Activated T-helper 17 cell treated with anti-CD3 and anti-CD28 coated beads, Interleukin-2, amount 50 U/mL, for 72 hours (primary cell): ENCODE measurements at regions not wholly inside any gene's neighbourhood (a gene's known extent, or its start where the extent isn't known, plus 50 kb on each side); places are given as distances from the start of the nearest gene placed in this dataset.

Experiments used
- ATAC-seq: fragments of 150-1000 bp; cut with Tn5 transposase; replicated peaks from 2 replicates; pipeline ENCODE4 v1.10.0; 2021; ENCODE audit warnings: mild to moderate bottlenecking, moderate library complexity
- H3K27ac Mint-ChIP-seq: one replicate; pipeline ENCODE4 v1.8.0; 2022; ENCODE audit warnings: mixed read lengths
- H3K27me3 Mint-ChIP-seq: one replicate; pipeline ENCODE4 v1.8.0; 2022; ENCODE audit warnings: mixed read lengths
- H3K36me3 Mint-ChIP-seq: one replicate; pipeline ENCODE4 v1.8.0; 2022; ENCODE audit warnings: low read depth, mild to moderate bottlenecking, mixed read lengths
- H3K4me1 Mint-ChIP-seq: one replicate; pipeline ENCODE4 v1.8.0; 2022; ENCODE audit warnings: mixed read lengths
- H3K4me3 Mint-ChIP-seq: one replicate; pipeline ENCODE4 v1.8.0; 2022; ENCODE audit warnings: mild to moderate bottlenecking, mixed read lengths
- H3K9me3 Mint-ChIP-seq: one replicate; pipeline ENCODE4 v1.8.0; 2022; ENCODE audit warnings: mixed read lengths

DNA sequence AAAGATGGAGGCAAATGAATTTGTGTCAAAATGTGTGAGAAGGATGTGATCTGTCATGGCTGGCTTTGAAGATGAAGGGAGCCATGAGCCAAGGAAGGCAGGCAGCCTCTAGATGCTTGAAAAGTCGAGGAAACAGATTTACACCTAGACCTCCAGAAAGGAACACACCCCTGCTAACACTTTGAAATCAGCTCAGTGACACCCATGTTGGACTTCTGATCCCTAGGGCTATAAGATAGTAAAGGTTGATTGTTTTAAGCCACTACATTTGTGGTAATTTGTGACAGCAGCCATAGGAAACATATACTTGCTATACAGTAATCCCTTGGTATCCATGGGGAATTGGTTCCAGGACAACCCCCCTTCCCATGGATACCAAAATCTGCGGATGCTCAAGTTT lies 80.5 kb upstream of the DYRK2 start:
- H3K4me1 Mint-ChIP-seq = peaks cover 5% of the 10 kb centered on the region
- no peak for ATAC-seq
- no peak overlapping the region for H3K27ac Mint-ChIP-seq
- H3K9me3 Mint-ChIP-seq = peaks cover 5% of the 10 kb centered on the region
- H3K36me3 Mint-ChIP-seq = no peaks in the 10 kb centered on the region
- peaks cover 4% of the 10 kb centered on the region for H3K27me3 Mint-ChIP-seq
- H3K4me3 Mint-ChIP-seq = no peak overlapping the region

DNA sequence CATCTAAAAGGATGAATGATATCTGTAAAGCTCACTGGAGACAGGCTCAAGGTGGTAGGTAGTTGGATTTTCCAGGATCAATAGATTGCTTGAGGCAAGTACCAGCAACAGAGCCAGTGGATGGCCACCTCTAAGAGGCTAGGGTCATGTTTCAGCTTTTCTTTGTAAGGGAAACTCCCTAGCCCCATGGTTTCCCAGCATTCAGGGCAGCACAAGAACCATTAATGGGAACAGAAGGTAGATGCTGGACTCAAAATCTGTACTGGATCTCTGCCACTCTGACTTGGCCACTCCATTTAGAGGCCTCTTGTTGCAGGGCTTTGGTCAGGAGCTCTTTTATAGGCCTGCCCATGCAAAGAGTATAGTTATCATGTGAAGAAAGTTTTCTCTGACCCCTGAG lies 76.1 kb upstream of the DYRK2 start:
- H3K9me3 Mint-ChIP-seq = peaks cover 4% of the 10 kb centered on the region
- H3K36me3 Mint-ChIP-seq = no peaks in the 10 kb centered on the region
- no peak overlapping the region for H3K27ac Mint-ChIP-seq
- peaks cover 5% of the 10 kb centered on the region for H3K4me1 Mint-ChIP-seq
- no peak overlapping the region for H3K4me3 Mint-ChIP-seq
- peaks cover 4% of the 10 kb centered on the region for H3K27me3 Mint-ChIP-seq
- no peak for ATAC-seq

DNA sequence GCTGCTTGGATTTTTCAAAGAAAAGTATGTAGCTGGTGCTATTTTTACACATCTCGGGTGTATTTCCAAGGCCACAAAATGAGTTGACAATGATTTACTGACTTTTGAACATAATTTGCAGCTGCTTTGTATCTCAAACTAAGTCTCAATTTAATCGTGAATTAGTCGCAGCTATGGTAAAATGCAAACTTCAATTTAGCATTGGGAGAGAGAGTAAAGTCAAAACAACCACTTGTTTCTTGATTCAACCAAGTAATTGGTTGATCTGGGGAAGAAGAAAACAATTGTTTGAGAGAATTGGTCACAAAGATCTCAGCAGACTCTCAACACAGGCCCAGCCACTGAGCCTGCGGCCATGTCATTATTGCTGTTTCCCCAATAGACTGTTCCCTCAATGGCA lies 75.0 kb upstream of the DYRK2 start:
- peaks cover 13% of the 10 kb centered on the region for H3K4me1 Mint-ChIP-seq

DNA sequence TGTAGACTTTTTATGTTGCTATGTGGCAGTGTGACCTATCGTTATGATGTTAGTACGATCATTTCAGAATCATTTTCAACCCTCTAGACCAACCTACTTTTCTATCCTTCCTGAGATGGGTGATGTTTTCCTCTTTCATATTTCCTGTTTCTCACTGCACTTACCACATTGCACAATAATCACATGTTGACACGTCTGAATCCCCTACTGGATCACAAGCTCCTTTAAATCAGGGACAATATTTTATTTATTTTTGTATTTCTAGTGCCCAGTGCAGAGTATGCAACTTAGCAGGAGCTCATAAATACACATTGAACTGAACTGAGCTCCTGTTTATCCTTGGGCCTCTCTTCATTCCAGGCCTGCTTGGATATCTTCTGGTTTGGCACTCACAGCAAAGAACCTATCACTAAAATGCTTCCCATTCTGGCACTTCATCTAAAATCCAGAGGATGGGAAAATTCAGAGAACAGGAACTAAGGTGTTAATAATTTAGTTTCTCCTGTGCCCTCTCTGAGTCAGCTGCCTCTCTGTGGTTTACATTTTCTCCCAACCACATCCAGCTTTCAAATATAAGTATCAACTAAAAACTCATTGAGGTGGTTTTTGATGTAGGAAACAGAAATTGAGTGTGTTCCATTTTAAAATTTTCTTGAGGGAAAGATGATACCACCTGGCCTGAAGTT lies 69.4 kb upstream of the DYRK2 start:
- ATAC-seq = peak; percentile 88
- peak overlapping the region; percentile 29 for H3K27ac Mint-ChIP-seq
- peaks cover 30% of the 10 kb centered on the region for H3K4me1 Mint-ChIP-seq
- H3K27me3 Mint-ChIP-seq = no peaks in the 10 kb centered on the region
- H3K4me3 Mint-ChIP-seq = peak overlapping the region; percentile 53
- H3K36me3 Mint-ChIP-seq = no peaks in the 10 kb centered on the region
- peaks cover 7% of the 10 kb centered on the region for H3K9me3 Mint-ChIP-seq

More for the DNA sequence above, 75.0 kb upstream of the DYRK2 start:
- H3K27ac Mint-ChIP-seq = no peak overlapping the region
- no peak for ATAC-seq
- H3K27me3 Mint-ChIP-seq = peaks cover 4% of the 10 kb centered on the region
- peaks cover 4% of the 10 kb centered on the region for H3K9me3 Mint-ChIP-seq
- H3K36me3 Mint-ChIP-seq = no peaks in the 10 kb centered on the region
- H3K4me3 Mint-ChIP-seq = no peak overlapping the region

DNA sequence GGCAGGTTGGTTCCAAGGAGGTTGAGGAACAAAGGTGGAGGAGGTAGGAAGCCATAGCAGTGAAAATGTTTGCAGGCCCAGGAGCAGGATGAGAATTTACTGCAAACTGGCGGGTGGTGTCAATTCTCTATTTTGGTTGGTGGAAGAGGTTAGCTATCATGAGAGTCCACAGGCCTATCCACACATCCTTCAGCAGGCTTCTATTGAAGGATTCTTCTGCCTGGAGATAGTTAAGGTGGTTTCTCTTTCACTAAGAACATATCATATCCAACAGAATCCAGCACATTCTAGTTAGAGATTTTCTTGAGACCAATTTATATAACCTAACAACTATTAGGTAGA lies 68.9 kb upstream of the DYRK2 start:
- peak overlapping the region; percentile 53 for H3K4me3 Mint-ChIP-seq
- H3K9me3 Mint-ChIP-seq = peaks cover 7% of the 10 kb centered on the region
- H3K4me1 Mint-ChIP-seq = peaks cover 30% of the 10 kb centered on the region
- no peaks in the 10 kb centered on the region for H3K36me3 Mint-ChIP-seq
- H3K27me3 Mint-ChIP-seq = no peaks in the 10 kb centered on the region
- ATAC-seq = peak; percentile 30
- H3K27ac Mint-ChIP-seq = peak overlapping the region; percentile 29

DNA sequence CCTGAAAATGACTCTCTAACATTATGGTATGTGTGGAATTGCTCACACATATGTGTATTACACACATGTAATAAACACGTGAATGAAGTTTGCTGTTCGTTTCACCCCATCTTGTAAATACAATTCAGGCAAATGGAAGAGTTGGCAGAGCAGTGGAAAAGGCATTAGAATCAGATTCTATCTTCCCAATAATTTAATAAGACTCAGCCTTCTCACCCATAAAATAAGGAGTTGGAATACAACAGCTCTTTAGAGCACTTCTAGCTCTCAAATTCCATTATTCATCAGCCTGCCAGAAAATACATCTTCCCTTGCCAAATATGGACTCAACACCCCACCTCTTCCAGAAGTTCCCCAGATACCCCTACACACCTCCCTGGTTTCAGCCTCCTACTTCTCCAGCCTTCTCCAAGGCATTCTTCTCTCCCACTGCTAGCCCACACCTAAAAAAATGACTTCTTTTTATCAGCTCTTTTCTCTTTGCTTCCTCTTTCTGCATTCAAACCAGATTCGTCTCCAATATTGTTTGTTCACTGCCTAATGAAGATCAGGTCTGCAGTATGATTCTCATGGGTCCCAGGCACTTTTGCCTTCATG lies 66.2 kb upstream of the DYRK2 start:
- Mint-ChIP-seq H3K9me3 (peaks cover 3% of the 10 kb centered on the region), H3K27ac (no peak overlapping the region), H3K36me3 (no peaks in the 10 kb centered on the region), H3K4me3 (no peak overlapping the region), H3K4me1 (peaks cover 30% of the 10 kb centered on the region), H3K27me3 (no peaks in the 10 kb centered on the region)
- ATAC-seq = no peak

DNA sequence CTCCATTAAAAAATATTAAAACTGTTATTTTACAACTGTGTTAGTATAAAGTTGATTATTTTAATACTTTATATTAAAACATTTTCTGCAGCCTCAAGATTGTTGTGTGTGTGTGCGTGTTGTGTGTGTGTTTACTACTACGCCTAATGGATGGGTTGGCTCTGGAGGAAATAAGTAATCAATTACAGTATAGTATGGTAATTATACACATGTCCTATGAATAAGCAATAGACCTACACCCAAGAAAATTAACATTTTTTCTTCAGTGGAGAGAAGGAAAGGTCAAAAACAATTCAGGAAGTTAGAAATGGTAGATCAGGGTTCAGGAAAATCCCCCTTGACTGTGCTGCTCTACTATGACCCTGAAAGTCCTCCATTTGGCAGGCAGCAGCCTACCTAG lies 65.7 kb upstream of the DYRK2 start:
- Mint-ChIP-seq H3K4me3 (no peak overlapping the region), H3K9me3 (peaks cover 3% of the 10 kb centered on the region)

DNA sequence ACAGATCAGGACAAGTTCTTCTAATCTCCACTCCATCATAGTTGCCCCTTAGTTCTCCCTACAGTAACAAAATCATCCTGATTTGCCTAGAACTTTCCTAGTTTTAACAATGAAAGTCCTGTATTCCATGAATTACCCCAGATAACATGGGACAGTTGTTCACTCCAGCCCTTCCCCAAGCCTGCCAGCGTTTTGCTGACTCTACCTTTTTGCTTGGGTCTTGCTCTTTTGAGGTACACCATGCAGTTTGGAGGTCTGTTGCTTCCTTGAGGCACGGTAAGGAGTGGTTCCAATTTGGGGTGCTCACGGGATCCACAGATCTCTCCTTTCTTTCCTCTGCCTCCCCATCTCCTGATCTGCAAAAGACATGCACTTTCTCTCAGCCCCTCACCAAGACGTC lies 61.6 kb upstream of the DYRK2 start:
- Mint-ChIP-seq H3K27me3 (no peaks in the 10 kb centered on the region), H3K27ac (no peak overlapping the region), H3K4me3 (no peak overlapping the region), H3K9me3 (no peaks in the 10 kb centered on the region), H3K36me3 (no peaks in the 10 kb centered on the region), H3K4me1 (peaks cover 14% of the 10 kb centered on the region)
- no peak for ATAC-seq

More for the DNA sequence above, 65.7 kb upstream of the DYRK2 start:
- no peaks in the 10 kb centered on the region for H3K36me3 Mint-ChIP-seq
- H3K27me3 Mint-ChIP-seq = no peaks in the 10 kb centered on the region
- no peak for ATAC-seq
- H3K27ac Mint-ChIP-seq = no peak overlapping the region
- H3K4me1 Mint-ChIP-seq = peaks cover 26% of the 10 kb centered on the region

DNA sequence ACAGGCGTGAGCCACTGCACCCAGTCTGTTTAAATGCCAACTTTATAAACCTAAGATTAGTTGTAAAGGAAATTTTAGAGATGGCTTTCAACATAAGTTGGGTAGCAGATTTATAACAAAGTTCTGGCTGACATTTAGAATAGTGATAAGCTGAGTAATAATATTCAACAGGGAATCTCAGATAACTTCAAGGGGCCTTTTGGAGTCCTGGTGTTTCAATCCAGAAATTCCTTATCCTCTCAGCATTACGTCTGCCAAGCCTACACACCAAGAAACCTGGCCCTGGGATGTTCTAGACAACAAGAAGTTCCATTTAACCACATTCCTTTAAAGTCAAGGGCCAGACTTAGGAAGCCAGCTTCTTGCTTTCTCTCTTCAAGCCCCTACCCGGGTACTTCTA lies 59.5 kb upstream of the DYRK2 start:
- no peak overlapping the region for H3K4me3 Mint-ChIP-seq
- no peaks in the 10 kb centered on the region for H3K9me3 Mint-ChIP-seq
- peaks cover 26% of the 10 kb centered on the region for H3K4me1 Mint-ChIP-seq
- H3K27me3 Mint-ChIP-seq = no peaks in the 10 kb centered on the region
- H3K27ac Mint-ChIP-seq = no peak overlapping the region
- no peaks in the 10 kb centered on the region for H3K36me3 Mint-ChIP-seq
- ATAC-seq = no peak

DNA sequence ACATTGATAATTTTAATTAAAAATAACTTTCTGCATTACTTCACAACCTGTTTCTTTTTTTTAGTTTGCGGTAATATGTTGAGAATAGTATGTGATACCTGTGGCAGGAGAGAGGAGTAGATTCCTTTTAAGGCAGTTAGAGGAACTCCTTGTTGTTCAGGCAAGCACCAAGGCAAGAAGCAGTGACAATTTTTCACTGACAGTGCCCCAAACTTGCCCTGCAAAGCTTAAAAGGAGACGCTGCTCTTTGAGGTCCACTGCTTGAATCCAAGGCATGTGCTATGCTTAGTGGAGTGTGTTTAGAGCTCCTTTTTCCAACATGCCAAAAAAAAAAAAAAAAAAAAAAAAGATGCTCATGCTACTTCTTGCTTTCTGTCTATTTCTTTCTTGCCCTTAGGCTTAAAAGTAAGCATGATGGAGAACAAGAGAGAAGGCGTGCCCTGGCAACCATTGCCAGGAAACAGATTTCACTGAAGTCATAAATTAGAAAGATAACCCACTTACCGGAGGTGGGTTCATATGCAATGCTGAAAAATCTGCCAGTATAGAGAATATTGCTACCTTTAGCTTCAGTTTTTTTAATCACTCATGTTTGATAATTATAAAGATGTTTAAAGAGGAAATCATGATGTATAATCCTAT lies 58.3 kb upstream of the DYRK2 start:
- Mint-ChIP-seq H3K27ac (no peak overlapping the region), H3K9me3 (no peaks in the 10 kb centered on the region), H3K4me1 (peaks cover 26% of the 10 kb centered on the region), H3K27me3 (no peaks in the 10 kb centered on the region), H3K4me3 (peak overlapping the region; percentile 56), H3K36me3 (no peaks in the 10 kb centered on the region)
- peak; percentile 34 for ATAC-seq

DNA sequence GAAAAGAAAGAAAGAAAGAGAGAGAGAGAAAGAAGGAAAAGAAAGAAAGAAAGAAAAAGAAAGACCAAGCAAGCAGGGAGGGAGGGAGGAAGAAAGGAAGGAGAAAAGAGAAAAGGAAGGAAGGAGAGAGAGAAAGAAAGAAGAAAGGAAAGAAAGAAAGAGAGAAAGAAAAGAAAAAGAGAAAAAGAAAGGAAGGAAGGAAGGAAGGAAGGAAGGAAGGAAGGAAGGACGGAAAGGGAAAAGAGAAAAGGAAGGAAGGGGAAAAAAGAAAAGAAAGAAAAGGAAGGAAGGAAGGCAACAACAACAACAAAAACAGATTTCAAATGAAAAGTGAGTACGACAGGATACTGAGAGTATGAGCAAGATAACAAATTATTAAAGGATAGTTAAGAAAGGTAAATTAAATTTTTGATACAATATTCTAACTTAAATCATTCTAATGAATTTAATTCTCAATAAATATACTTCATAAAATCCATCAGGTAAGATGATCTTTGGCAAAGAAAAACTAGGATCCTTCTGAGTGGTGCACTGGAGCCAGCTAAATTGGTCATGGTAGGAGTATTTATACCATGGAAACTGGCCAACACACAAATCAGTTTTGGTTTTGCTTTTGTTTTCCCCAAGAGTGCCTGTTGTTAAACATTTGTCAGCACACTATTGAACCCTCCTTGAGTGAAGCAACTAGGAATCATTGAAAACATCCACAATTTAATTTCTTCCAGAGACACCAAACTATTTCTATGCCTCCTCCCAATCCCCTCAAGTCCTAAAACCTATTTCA lies 56.1 kb upstream of the DYRK2 start:
- Mint-ChIP-seq H3K36me3 (no peaks in the 10 kb centered on the region), H3K9me3 (peaks cover 1% of the 10 kb centered on the region), H3K27me3 (no peaks in the 10 kb centered on the region), H3K4me1 (peaks cover 26% of the 10 kb centered on the region), H3K27ac (peak overlapping the region; percentile 86), H3K4me3 (peak overlapping the region; percentile 56)
- ATAC-seq = peak; percentile 89

DNA sequence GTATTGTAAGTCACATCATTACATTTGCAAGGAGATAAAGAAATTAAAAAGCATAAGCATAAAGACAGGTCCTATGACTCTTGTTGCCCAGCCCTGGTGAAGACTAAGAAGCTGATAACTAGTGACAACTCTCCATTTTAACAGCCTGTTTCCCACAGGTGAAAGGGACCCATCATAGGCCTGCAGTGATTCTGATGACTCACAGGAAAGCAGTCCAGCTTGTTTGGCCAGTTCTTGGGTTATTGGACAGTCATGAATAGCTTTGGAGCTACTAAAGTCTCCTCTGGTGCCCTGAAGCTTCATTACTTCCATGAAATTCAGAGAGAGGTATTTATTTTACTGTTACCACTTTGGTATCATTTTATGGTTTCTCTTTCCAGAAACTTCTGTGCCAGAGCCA lies 55.5 kb upstream of the DYRK2 start:
- peak overlapping the region; percentile 86 for H3K27ac Mint-ChIP-seq
- H3K27me3 Mint-ChIP-seq = no peaks in the 10 kb centered on the region
- peaks cover 3% of the 10 kb centered on the region for H3K9me3 Mint-ChIP-seq
- H3K4me1 Mint-ChIP-seq = peaks cover 26% of the 10 kb centered on the region
- peak; percentile 49 for ATAC-seq
- no peaks in the 10 kb centered on the region for H3K36me3 Mint-ChIP-seq
- H3K4me3 Mint-ChIP-seq = peak overlapping the region; percentile 56

DNA sequence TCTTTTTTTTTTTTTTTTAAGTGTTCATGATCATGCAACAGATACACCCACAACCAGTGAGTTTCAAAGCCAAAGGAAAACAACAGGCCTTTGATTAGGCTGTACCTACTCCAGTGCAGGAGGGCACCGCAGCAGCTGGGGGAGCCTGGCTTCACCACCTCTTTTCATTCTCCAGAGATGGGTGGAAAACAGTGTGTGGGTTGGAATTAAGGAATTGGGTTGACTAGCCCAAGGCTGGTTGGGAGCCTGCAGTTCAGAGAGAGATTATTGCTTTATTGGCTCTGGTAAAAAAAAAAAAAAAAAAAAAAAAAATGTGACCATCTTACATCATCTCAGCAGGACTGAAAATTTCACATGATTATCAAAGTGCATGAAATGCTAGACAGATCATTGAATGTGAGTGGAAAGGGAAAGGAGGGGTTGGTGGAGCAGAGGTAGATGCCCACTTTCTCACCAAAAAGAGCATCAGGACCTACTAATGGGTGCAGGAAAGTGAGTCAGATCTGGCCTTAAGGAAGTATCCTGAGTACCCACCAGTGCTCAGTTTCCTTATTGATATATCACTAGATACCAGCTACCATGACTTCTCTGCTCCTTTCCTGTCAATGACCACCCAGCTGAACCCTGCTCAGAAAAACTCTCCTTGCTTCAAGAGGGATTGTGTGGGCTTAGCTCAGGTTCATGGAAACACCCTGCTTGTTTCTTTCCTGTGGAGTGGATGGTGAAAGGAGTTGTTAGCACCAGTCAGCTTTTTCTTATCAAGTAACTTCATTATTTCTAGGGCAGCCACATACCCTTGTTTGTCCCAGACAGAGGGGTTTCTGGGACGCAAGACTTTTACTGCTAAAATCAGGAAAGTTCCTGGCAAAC lies 54.8 kb upstream of the DYRK2 start:
- Mint-ChIP-seq H3K36me3 (no peaks in the 10 kb centered on the region), H3K9me3 (peaks cover 3% of the 10 kb centered on the region), H3K27ac (peak overlapping the region; percentile 86), H3K27me3 (no peaks in the 10 kb centered on the region), H3K4me1 (peaks cover 26% of the 10 kb centered on the region), H3K4me3 (no peak overlapping the region)
- ATAC-seq = peak; percentile 41

DNA sequence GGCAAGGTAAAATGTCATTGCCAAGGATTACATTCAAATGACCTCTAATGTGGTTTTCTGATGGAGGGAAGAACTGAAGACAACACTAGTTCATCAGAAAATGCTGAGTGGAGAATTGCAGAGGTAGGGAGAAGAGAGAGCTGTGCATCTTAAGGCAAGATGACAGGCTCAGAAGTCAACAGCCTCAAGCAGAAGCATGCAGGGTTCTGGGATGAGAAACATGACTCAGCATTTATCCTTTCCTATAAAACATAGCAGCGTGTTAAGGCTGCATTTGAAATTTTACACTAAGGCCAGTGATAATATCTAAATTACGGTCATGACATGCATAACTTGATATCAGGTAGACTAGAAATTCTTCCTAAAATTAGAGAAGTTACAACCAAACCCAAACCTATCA lies 53.7 kb upstream of the DYRK2 start:
- Mint-ChIP-seq H3K36me3 (no peaks in the 10 kb centered on the region), H3K27ac (no peak overlapping the region), H3K4me1 (peaks cover 21% of the 10 kb centered on the region), H3K4me3 (no peak overlapping the region), H3K9me3 (peaks cover 3% of the 10 kb centered on the region), H3K27me3 (no peaks in the 10 kb centered on the region)
- no peak for ATAC-seq
